ENCODE measurements at regions not wholly inside any gene's neighbourhood (a gene's known extent, or its start where the extent isn't known, plus 50 kb on each side); places are given as distances from the start of the nearest gene placed in this dataset.

DNA sequence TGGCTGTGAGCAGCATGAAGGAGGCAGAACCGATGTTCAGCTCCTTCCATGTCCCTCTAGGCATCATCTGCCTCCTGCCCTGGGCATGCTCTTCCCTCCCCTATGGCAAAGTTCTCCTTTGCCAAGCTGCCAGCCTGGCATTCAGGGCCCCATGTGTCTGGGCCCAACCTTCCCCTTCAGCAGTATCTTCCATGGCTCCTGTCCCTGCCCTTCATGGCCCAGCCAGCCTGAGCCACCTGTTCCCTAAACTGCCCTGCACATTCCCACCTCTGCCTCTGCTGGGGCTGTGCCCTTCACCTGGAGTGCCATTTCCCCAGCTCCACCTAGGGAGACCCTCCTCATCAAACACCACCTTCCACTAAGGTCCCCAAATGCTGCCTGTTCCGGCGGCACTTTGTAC lies 74.0 kb upstream of the TCL1A start:
- TF ChIP-seq, protein P1, sequence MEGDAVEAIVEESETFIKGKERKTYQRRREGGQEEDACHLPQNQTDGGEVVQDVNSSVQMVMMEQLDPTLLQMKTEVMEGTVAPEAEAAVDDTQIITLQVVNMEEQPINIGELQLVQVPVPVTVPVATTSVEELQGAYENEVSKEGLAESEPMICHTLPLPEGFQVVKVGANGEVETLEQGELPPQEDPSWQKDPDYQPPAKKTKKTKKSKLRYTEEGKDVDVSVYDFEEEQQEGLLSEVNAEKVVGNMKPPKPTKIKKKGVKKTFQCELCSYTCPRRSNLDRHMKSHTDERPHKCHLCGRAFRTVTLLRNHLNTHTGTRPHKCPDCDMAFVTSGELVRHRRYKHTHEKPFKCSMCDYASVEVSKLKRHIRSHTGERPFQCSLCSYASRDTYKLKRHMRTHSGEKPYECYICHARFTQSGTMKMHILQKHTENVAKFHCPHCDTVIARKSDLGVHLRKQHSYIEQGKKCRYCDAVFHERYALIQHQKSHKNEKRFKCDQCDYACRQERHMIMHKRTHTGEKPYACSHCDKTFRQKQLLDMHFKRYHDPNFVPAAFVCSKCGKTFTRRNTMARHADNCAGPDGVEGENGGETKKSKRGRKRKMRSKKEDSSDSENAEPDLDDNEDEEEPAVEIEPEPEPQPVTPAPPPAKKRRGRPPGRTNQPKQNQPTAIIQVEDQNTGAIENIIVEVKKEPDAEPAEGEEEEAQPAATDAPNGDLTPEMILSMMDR (IDR thresholded peaks at IDR 0.05): no peak
- TF ChIP-seq POLR2A (IDR thresholded peaks at IDR 0.05): no peak
